HepG2 (cell line): ENCODE measurements at regions not wholly inside any gene's neighbourhood (a gene's known extent, or its start where the extent isn't known, plus 50 kb on each side); places are given as distances from the start of the nearest gene placed in this dataset.

ENCODE experiments used
- CEBPZ ChIP-seq: IDR thresholded peaks from 2 replicates; pipeline ENCODE4 v1.6.1; 2012; ENCODE audit warnings: low read length, improper control_type of control experiment
- HDAC1 ChIP-seq: sonication (generic); formaldehyde crosslinking; IDR thresholded peaks from 2 replicates; pipeline ENCODE4 v1.5.1; 2020; ENCODE audit warnings: mild to moderate bottlenecking, missing genetic modification reagents
- HOXA9 ChIP-seq: sonication (generic); formaldehyde crosslinking; IDR thresholded peaks from 2 replicates; pipeline ENCODE4 v1.8.1; 2022; ENCODE audit warnings: missing genetic modification reagents, mild to moderate bottlenecking, moderate library complexity, borderline replicate concordance
- HOXD1 ChIP-seq: sonication (generic); formaldehyde crosslinking; IDR thresholded peaks from 2 replicates; pipeline ENCODE4 v1.5.0; 2020; ENCODE audit warnings: missing genetic modification reagents
- KLF13 ChIP-seq: sonication (generic); formaldehyde crosslinking; IDR thresholded peaks from 2 replicates; pipeline ENCODE4 v1.4.0; 2020; ENCODE audit warnings: mild to moderate bottlenecking, missing genetic modification reagents
- MBD4 ChIP-seq: IDR thresholded peaks from 2 replicates; pipeline ENCODE4 v1.6.1; 2012; ENCODE audit warnings: low read length, inconsistent platforms, borderline replicate concordance
- MXD4 ChIP-seq: IDR thresholded peaks from 2 replicates; pipeline ENCODE4 v1.6.1; 2016; ENCODE audit warnings: mild to moderate bottlenecking, missing biosample characterization, missing genetic modification reagents
- NKX3-1 ChIP-seq: sonication (generic); formaldehyde crosslinking; IDR thresholded peaks from 2 replicates; pipeline ENCODE4 v1.5.0; 2020; ENCODE audit warnings: missing genetic modification reagents
- PITX1 ChIP-seq: sonication (generic); formaldehyde crosslinking; IDR thresholded peaks from 2 replicates; pipeline ENCODE4 v1.5.1; 2020; ENCODE audit warnings: mild to moderate bottlenecking, missing genetic modification reagents
- RARG ChIP-seq: sonication (generic); formaldehyde crosslinking; IDR thresholded peaks from 2 replicates; pipeline ENCODE4 v1.4.0; 2020; ENCODE audit warnings: low read depth, mild to moderate bottlenecking, missing genetic modification reagents
- SMAD1 ChIP-seq: sonication (generic); formaldehyde crosslinking; IDR thresholded peaks from 2 replicates; pipeline ENCODE4 v1.4.0; 2020; ENCODE audit warnings: missing genetic modification reagents, low read depth, mild to moderate bottlenecking, borderline replicate concordance
- ZBTB1 ChIP-seq: sonication (generic); formaldehyde crosslinking; IDR thresholded peaks from 2 replicates; pipeline ENCODE4 v1.4.0; 2020; ENCODE audit warnings: missing genetic modification reagents, borderline replicate concordance
- ZHX2 ChIP-seq, 2 experiments: sonication (generic) in 1 of 2; formaldehyde crosslinking in 1 of 2; IDR thresholded peaks; 2 replicates each; pipeline versions ENCODE4 v1.6.1 to v1.9.0; 2014 to 2022; ENCODE audit warnings: antibody characterized with exemption in 1 of 2, borderline replicate concordance in 1 of 2, inconsistent platforms in 1 of 2, low read depth in 1 of 2, missing genetic modification reagents in 1 of 2
- ZMYM2 ChIP-seq: sonication (generic); formaldehyde crosslinking; IDR thresholded peaks from 2 replicates; pipeline ENCODE4 v1.8.0; 2022; ENCODE audit warnings: mild to moderate bottlenecking, missing genetic modification reagents
- ZNF180 ChIP-seq: sonication (generic); formaldehyde crosslinking; IDR thresholded peaks from 2 replicates; pipeline ENCODE4 v1.4.0; 2020; ENCODE audit warnings: low read depth, missing genetic modification reagents, borderline replicate concordance
- ZNF550 ChIP-seq: sonication (generic); formaldehyde crosslinking; IDR thresholded peaks from 2 replicates; pipeline ENCODE4 v1.4.0; 2020; ENCODE audit warnings: mild to moderate bottlenecking, missing genetic modification reagents, borderline replicate concordance
- ZNF572 ChIP-seq: sonication (generic); formaldehyde crosslinking; IDR thresholded peaks from 2 replicates; pipeline ENCODE4 v1.5.1; 2020; ENCODE audit warnings: mild to moderate bottlenecking, missing genetic modification reagents
- ZNF788 ChIP-seq: sonication (generic); formaldehyde crosslinking; IDR thresholded peaks from 2 replicates; pipeline ENCODE4 v1.5.0; 2020; ENCODE audit warnings: mild to moderate bottlenecking, missing genetic modification reagents, borderline replicate concordance
- ZNF816 ChIP-seq: sonication (generic); formaldehyde crosslinking; IDR thresholded peaks from 2 replicates; pipeline ENCODE4 v1.8.0; 2022; ENCODE audit warnings: missing genetic modification reagents, mild to moderate bottlenecking, borderline replicate concordance
- ZNF879 ChIP-seq: sonication (generic); formaldehyde crosslinking; IDR thresholded peaks from 2 replicates; pipeline ENCODE4 v1.8.1; 2023; ENCODE audit warnings: missing genetic modification reagents
- ZSCAN29 ChIP-seq: sonication (generic); formaldehyde crosslinking; conservative IDR thresholded peaks from 2 replicates; pipeline ENCODE4 v1.4.0; 2020; ENCODE audit warnings: mild to moderate bottlenecking, missing genetic modification reagents

DNA sequence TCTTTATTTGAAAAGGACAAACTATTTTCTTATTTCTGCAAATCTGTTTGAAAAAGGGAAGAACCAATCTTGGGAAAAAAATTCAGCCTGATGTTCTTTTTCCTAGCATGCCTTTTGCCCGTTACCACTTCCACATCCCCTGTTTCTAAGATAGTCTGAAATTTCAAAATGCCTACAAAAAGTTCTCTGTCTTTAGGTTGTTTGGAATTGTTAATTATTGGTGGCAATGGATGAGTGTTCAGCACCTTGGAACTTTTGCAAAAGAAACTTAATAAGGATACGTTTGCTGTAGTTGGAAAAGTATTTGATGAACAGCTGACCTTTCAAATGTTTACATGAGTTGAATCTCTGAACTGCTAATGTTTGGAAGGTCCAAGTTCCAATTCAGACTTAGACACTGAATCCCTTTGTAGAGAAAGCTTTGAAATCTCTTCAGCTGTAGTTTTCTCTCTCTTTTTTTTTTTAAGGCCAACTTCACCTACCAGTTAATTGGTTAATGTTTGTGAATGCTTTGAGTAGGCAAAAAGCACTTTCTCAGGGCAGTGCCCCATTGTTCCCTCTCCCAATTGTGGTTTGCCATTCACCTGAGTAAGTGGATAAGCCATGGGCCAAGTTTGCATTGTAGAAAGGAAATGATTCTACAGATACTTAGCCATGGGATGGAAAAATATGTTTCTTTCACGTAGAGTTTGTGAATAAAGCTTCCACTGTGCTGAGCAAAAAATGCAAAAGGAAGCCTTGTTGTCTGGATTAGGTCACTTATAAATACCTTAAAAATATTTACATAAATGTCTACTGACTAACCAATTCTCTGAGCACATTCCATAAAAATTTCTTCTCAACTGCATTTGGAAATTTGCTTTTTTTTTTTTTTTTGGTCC, 156.4 kb upstream of the ELL2 start (continued):
- TF ChIP-seq ZNF180 (CRISPR knock-in tag): no peak
- TF ChIP-seq HOXA9 (CRISPR knock-in tag): no peak
- TF ChIP-seq CEBPZ: no peak
- TF ChIP-seq ZNF879 (CRISPR knock-in tag): no peak
- TF ChIP-seq ZNF572 (CRISPR knock-in tag): no peak
- TF ChIP-seq KLF13 (CRISPR knock-in tag): no peak
- TF ChIP-seq HDAC1: peak; percentile 64
- TF ChIP-seq ZBTB1 (CRISPR knock-in tag): no peak
- no peak for TF ChIP-seq NKX3-1 (CRISPR knock-in tag)
- TF ChIP-seq ZNF816: no peak
- no peak for TF ChIP-seq ZNF788 (CRISPR knock-in tag)
- no peak; the same call in 1 of the 2 replicates for TF ChIP-seq MXD4 (CRISPR knock-in tag)
- peak; percentile 69 for TF ChIP-seq PITX1 (CRISPR knock-in tag)
- TF ChIP-seq SMAD1 (CRISPR knock-in tag): no peak
- no peak for TF ChIP-seq ZNF550 (CRISPR knock-in tag)
- peak; percentile 62; the same call in 1 of the 2 replicates for TF ChIP-seq HOXD1 (CRISPR knock-in tag)
- no peak; the same call in 1 of the 2 replicates for TF ChIP-seq MBD4
- peak; percentile 66 for TF ChIP-seq ZSCAN29 (CRISPR knock-in tag)
- TF ChIP-seq RARG: no peak
- peak; percentile 56 for TF ChIP-seq ZMYM2 (CRISPR knock-in tag)
- TF ChIP-seq ZHX2 (IDR thresholded peaks at IDR 0.05; ENCODE audit: low read depth): peak; percentile 49; the same call in 1 of the 2 replicates
- no peak; the same call in 1 of the 2 replicates for TF ChIP-seq ZHX2 (CRISPR knock-in tag; IDR thresholded peaks at IDR 0.05; ENCODE audit: borderline replicate concordance)
